DND-41 (cell line): ENCODE measurements at regions not wholly inside any gene's neighbourhood (a gene's known extent, or its start where the extent isn't known, plus 50 kb on each side); places are given as distances from the start of the nearest gene placed in this dataset.

Source experiments
- ATAC-seq: fragments of 200-7000 bp; cut with Tn5 transposase; 3 replicates; pipeline ENCODE4 v1.9.1; 2021; ENCODE audit warnings: low read depth; ENCODE audit not compliant: insufficient read depth
- DNase-seq: peaks from one replicate; pipeline ENCODE4 v3.0.0-alpha.2; 2020
- H2AFZ ChIP-seq: 2 replicates; pipeline ENCODE4 v1.6.0; 2012; ENCODE audit warnings: low read depth, low read length
- H3K27ac ChIP-seq: 2 replicates; pipeline ENCODE4 v1.5.1; 2012; ENCODE audit warnings: low read length, inconsistent platforms
- H3K27me3 ChIP-seq: fragments of 200-600 bp; sonication (generic); 2 replicates; pipeline ENCODE4 v1.6.0; 2012; ENCODE audit warnings: low read length, mild to moderate bottlenecking, inconsistent platforms; ENCODE audit not compliant: insufficient read depth, poor library complexity
- H3K36me3 ChIP-seq: 2 replicates; pipeline ENCODE4 v1.5.1; 2012; ENCODE audit warnings: low read length, inconsistent platforms; ENCODE audit not compliant: insufficient read depth
- H3K4me1 ChIP-seq: 2 replicates; pipeline ENCODE4 v1.5.1; 2012; ENCODE audit warnings: mild to moderate bottlenecking, low read length; ENCODE audit not compliant: insufficient read depth
- H3K4me2 ChIP-seq: 2 replicates; pipeline ENCODE4 v1.6.0; 2012; ENCODE audit warnings: mild to moderate bottlenecking, moderate library complexity, low read length, inconsistent platforms; ENCODE audit not compliant: insufficient read depth
- H3K4me3 ChIP-seq, 2 experiments: fragments of 200-600 bp in 1 of 2; shearing (Covaris generic) in 1 of 2; 2 replicates each; pipeline ENCODE4 v1.5.1; 2012 to 2016; ENCODE audit warnings: inconsistent platforms in 2 of 2, low read length in 2 of 2, mild to moderate bottlenecking in 2 of 2, low read depth in 1 of 2, moderate library complexity in 1 of 2
- H3K79me2 ChIP-seq: 2 replicates; pipeline ENCODE4 v1.6.0; 2012; ENCODE audit warnings: low read length, inconsistent platforms; ENCODE audit not compliant: insufficient read depth
- H3K9ac ChIP-seq: 2 replicates; pipeline ENCODE4 v1.6.0; 2012; ENCODE audit warnings: low read depth, mild to moderate bottlenecking, inconsistent platforms, low read length, moderate library complexity
- H3K9me3 ChIP-seq: 2 replicates; pipeline ENCODE4 v1.5.1; 2012; ENCODE audit warnings: low read length, moderate library complexity, mild to moderate bottlenecking, inconsistent platforms; ENCODE audit not compliant: insufficient read depth, severe bottlenecking
- H4K20me1 ChIP-seq: 2 replicates; pipeline ENCODE4 v1.6.0; 2012; ENCODE audit warnings: low read length; ENCODE audit not compliant: insufficient read depth
- EZH2 ChIP-seq: IDR thresholded peaks from 3 replicates; pipeline ENCODE4 v1.6.1; 2012; ENCODE audit warnings: borderline replicate concordance, low read depth, mild to moderate bottlenecking, moderate library complexity, low read length, inconsistent platforms; ENCODE audit not compliant: severe bottlenecking
- TF ChIP-seq, protein P1 (sequence below): IDR thresholded peaks from 2 replicates; pipeline ENCODE4 v1.5.1; 2012; ENCODE audit warnings: borderline replicate concordance, low read length, moderate library complexity, mild to moderate bottlenecking; ENCODE audit not compliant: poor library complexity, severe bottlenecking; ENCODE audit errors: extremely low read depth

DNA sequence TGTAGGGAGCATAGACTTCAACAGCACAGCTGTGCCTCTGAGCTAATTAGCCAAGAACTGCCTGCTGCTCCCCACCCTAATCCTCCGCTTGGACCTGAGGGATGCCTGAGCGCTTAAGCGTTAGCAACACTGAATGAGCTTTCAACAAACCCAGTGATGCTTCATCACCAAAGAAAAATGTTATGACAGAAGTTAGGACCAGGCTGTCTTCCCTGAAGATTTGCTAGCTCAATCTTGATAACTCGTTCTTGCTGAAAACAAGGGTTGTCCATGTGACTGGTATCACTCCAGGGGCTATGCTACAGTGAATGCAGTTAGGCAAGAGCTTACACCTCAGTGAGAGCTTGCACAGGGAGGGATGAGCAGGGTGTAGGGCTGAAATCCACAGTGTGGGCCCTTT, 190.7 kb upstream of the SIX2 start:
- Histone ChIP-seq H3K4me1 (no peaks in the 10 kb centered on the region), H3K9ac (no peak overlapping the region), H3K27ac (no peak overlapping the region), H4K20me1 (no peaks in the 10 kb centered on the region), H3K4me2 (no peak overlapping the region), H3K9me3 (no peaks in the 10 kb centered on the region), H3K36me3 (no peaks in the 10 kb centered on the region), H3K27me3 (no peaks in the 10 kb centered on the region), H3K4me3 (no peak overlapping the region), H3K79me2 (no peaks in the 10 kb centered on the region), H2AFZ (no peak overlapping the region)
- TF ChIP-seq, protein P1, sequence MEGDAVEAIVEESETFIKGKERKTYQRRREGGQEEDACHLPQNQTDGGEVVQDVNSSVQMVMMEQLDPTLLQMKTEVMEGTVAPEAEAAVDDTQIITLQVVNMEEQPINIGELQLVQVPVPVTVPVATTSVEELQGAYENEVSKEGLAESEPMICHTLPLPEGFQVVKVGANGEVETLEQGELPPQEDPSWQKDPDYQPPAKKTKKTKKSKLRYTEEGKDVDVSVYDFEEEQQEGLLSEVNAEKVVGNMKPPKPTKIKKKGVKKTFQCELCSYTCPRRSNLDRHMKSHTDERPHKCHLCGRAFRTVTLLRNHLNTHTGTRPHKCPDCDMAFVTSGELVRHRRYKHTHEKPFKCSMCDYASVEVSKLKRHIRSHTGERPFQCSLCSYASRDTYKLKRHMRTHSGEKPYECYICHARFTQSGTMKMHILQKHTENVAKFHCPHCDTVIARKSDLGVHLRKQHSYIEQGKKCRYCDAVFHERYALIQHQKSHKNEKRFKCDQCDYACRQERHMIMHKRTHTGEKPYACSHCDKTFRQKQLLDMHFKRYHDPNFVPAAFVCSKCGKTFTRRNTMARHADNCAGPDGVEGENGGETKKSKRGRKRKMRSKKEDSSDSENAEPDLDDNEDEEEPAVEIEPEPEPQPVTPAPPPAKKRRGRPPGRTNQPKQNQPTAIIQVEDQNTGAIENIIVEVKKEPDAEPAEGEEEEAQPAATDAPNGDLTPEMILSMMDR = no peak
- no peak for TF ChIP-seq EZH2
- DNase-seq (no peak), ATAC-seq (no peak)

DNA sequence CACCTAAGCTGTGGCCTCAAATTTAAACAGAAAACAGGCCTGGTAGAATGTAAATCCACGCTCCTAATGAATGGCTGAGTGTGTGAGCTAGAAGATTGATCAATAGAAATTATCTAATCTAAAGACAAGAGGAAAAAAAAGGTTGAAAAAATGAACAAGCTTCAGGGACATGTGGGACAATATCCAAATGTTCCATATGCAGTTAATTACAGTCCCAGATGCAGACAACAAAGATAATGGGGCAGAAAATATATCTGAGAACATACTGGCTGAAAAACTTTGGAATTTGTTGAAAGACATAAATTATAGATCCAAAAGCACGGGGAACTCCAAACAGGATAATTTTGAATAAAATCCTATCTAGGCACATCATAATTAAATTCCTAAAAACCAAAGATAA, 186.7 kb upstream of the SIX2 start:
- no peak for DNase-seq
- Histone ChIP-seq H3K9ac (no peak overlapping the region), H3K27me3 (no peaks in the 10 kb centered on the region), H3K4me1 (no peaks in the 10 kb centered on the region; the same call in 1 of the 2 replicates), H4K20me1 (no peaks in the 10 kb centered on the region), H3K36me3 (no peaks in the 10 kb centered on the region), H3K4me3 (no peak overlapping the region), H2AFZ (no peak overlapping the region), H3K4me2 (no peak overlapping the region), H3K79me2 (no peaks in the 10 kb centered on the region), H3K27ac (no peak overlapping the region), H3K9me3 (no peaks in the 10 kb centered on the region)
- ATAC-seq = no peak
- no peak for TF ChIP-seq EZH2
- TF ChIP-seq, protein P1 = no peak

DNA sequence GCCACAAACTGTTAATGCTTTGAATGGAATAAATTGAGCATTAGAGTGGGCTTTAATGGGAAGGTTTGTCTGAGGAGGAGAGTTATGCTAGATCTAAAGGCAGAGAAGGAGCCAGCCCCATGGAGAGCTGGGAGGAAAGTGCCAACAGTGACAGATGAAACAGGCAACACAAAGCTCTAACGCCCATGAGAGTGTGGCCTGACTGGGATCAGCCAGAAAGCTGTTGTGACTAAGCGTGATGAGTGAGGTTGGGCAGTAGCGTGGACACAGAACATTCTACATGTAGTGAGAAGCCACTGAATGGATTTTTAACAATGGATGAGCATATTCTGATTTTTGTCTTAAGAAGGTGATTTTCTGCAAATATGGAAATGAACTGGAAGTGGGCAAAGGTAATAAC, 185.3 kb upstream of the SIX2 start:
- Histone ChIP-seq H4K20me1 (no peaks in the 10 kb centered on the region), H3K9ac (no peak overlapping the region), H3K79me2 (no peaks in the 10 kb centered on the region), H3K27ac (no peak overlapping the region), H3K4me2 (no peak overlapping the region), H3K4me3 (no peak overlapping the region), H3K4me1 (no peaks in the 10 kb centered on the region; the same call in 1 of the 2 replicates), H3K9me3 (no peaks in the 10 kb centered on the region), H2AFZ (no peak overlapping the region), H3K36me3 (no peaks in the 10 kb centered on the region), H3K27me3 (no peaks in the 10 kb centered on the region)
- no peak for ATAC-seq
- DNase-seq = no peak
- TF ChIP-seq EZH2 = no peak
- TF ChIP-seq, protein P1 = no peak

DNA sequence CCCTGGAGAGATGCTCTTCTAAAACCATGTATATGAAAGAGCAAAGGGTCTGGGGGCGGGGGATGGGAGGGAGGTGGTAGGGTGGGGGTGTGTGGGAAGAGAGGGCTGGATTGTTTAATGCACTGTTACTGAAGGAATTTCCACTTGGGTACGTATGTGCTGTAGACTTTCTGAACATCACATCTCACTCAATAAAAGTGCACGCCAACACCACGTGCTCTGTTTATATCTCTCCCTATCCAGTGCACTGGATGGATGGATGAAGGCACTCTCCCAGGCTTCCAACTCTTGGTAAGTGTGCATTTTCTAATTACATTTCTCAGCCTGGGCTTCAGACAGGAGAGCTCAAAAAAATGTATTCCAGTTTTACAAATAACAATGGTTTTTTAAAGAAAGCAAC, 184.3 kb upstream of the SIX2 start:
- no peaks in the 10 kb centered on the region for H3K27me3 ChIP-seq
- H3K27ac ChIP-seq = no peak overlapping the region
- DNase-seq (no peak), ATAC-seq (no peak)
- no peak overlapping the region for H3K4me2 ChIP-seq
- TF ChIP-seq, protein P1 = no peak
- no peak for TF ChIP-seq EZH2
- no peaks in the 10 kb centered on the region for H3K9me3 ChIP-seq
- H3K9ac ChIP-seq = no peak overlapping the region
- H2AFZ ChIP-seq = no peak overlapping the region
- no peaks in the 10 kb centered on the region; the same call in 1 of the 2 replicates for H3K4me1 ChIP-seq
- no peaks in the 10 kb centered on the region for H3K36me3 ChIP-seq
- H3K79me2 ChIP-seq = no peaks in the 10 kb centered on the region
- H4K20me1 ChIP-seq = no peaks in the 10 kb centered on the region
- H3K4me3 ChIP-seq = no peak overlapping the region
